Mucosa of descending colon (tissue), 3 donors: ENCODE measurements at regions not wholly inside any gene's neighbourhood (a gene's known extent, or its start where the extent isn't known, plus 50 kb on each side); places are given as distances from the start of the nearest gene placed in this dataset.

Source experiments
- ATAC-seq: fragments of 200-7000 bp; cut with Tn5 transposase; one replicate; pipeline ENCODE4 v1.9.1; 2020; ENCODE audit warnings: mild to moderate bottlenecking, moderate library complexity
- DNase-seq, 3 donors: peaks; one replicate each; pipeline ENCODE4 v3.0.0-alpha.2; 2020
- H3K36me3 ChIP-seq: fragments of 200-600 bp; one replicate; pipeline ENCODE4 v1.8.0; 2021; ENCODE audit warnings: low read depth, mild to moderate bottlenecking
- H3K4me1 ChIP-seq: fragments of 200-600 bp; one replicate; pipeline ENCODE4 v1.8.0; 2021; ENCODE audit warnings: low read depth, mild to moderate bottlenecking
- H3K4me3 ChIP-seq: fragments of 200-600 bp; one replicate; pipeline ENCODE4 v1.8.0; 2021; ENCODE audit warnings: mild to moderate bottlenecking
- H3K9me3 ChIP-seq: fragments of 200-600 bp; one replicate; pipeline ENCODE4 v1.8.0; 2021; ENCODE audit warnings: mild to moderate bottlenecking
- intact Hi-C, 2 donors: fragments of 100-400 bp; cut with DNase I in 1 of 2; cut with micrococcal nuclease in 1 of 2; formaldehyde crosslinking; loops; one replicate each; pipeline versions ENCODE4 v1.11.0 to v1.11.1; 2022; cut with DNase I, micrococcal nuclease
- TF ChIP-seq, protein P1 (sequence below): fragments of 200-600 bp; IDR thresholded peaks from one replicate; pipeline ENCODE4 v1.8.0; 2022; ENCODE audit warnings: antibody characterized with exemption, mild to moderate bottlenecking
- donor health status: DM: no; HTN: no; CAD: no; lungs with moderate emphysema.
- donor health status: DM: no; HTN: no; CAD: no.
- donor health status: DM: no; HTN: yes; CAD: no.

DNA sequence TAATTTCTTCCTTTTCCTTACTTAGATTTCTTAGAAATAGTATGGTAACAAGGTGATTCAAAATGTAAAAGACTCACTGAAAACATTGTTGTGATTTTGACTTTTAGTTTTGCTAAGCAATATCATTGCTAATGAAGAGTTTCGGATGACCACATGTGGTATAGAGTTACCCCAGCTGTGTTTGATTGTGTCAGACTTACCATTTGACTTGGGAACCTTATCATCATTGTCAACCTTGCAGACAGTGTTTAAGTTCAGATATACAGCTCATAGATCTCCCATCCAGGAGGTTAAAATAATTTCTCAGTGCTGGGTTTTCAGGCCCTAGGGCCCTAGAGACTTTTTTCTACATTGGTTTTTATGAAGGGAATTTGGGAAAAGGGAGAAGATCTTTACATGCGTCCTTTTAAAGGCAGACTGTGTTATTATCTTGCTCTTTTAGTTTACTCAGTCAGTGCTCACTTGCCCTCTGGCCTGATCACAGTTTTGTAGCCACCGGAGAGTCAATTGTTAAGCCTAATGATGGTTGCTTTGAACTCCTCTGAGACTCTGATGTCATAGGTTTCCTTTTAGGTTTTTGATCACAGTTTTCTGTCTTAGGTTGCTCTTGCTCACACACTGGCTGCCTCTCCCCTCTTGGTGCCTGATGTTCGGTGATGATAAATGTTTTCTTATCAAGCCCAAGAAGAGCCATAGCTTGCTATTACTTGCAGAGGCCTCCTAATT is 133.5 kb upstream of the ZPLD1 start:
- Histone ChIP-seq H3K4me1 (no peaks in the 10 kb centered on the region), H3K4me3 (no peak overlapping the region), H3K36me3 (no peaks in the 10 kb centered on the region), H3K9me3 (no peaks in the 10 kb centered on the region)
- ATAC-seq (no peak), DNase-seq (no peak)
- TF ChIP-seq, protein P1, sequence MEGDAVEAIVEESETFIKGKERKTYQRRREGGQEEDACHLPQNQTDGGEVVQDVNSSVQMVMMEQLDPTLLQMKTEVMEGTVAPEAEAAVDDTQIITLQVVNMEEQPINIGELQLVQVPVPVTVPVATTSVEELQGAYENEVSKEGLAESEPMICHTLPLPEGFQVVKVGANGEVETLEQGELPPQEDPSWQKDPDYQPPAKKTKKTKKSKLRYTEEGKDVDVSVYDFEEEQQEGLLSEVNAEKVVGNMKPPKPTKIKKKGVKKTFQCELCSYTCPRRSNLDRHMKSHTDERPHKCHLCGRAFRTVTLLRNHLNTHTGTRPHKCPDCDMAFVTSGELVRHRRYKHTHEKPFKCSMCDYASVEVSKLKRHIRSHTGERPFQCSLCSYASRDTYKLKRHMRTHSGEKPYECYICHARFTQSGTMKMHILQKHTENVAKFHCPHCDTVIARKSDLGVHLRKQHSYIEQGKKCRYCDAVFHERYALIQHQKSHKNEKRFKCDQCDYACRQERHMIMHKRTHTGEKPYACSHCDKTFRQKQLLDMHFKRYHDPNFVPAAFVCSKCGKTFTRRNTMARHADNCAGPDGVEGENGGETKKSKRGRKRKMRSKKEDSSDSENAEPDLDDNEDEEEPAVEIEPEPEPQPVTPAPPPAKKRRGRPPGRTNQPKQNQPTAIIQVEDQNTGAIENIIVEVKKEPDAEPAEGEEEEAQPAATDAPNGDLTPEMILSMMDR: no peak
- intact Hi-C loops: no loop called here

DNA sequence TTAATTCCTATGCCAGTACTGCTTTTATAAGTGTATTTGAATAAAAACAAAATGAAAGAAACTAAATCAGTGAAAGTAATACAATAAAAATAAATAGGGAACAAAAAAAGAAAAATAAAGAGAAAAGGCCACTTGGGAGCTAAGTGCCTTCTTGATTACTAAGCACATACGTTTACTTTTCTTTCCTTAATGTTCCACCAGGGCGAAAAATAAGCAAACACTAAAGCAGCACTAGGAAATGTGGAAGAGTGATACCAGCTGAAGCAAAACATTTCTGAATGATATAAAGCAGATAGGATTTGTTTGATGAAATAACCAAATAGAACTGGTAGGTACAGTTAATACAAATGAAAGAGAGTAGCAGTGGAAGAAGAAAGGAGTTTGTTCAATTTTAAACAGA is 132.8 kb upstream of the ZPLD1 start:
- H3K4me3 ChIP-seq: no peak overlapping the region
- no peak for DNase-seq
- TF ChIP-seq, protein P1: no peak
- H3K9me3 ChIP-seq: no peaks in the 10 kb centered on the region
- no peaks in the 10 kb centered on the region for H3K36me3 ChIP-seq
- no peak for ATAC-seq
- intact Hi-C loops: no loop called here
- no peaks in the 10 kb centered on the region for H3K4me1 ChIP-seq

DNA sequence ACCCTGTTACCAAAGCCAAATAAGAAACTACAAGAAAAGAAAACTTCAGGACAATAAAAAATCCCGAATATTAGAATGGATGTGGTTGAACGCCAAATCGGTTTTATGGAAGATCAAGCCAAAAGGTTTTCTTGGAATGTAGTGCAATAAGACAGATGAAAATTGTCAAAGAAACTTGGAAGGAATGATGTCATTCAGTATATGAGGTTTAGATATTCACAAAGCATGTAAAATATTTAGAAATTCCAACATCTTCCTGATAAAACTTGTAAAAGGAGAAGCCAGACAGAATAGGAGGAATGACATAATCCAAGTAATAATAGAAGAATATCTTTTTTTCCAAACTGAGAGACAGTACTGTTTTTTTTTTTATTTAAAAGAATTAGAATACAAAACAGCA is 130.3 kb upstream of the ZPLD1 start:
- DNase-seq: no peak
- Histone ChIP-seq H3K9me3 (no peaks in the 10 kb centered on the region), H3K4me1 (no peaks in the 10 kb centered on the region), H3K4me3 (no peak overlapping the region), H3K36me3 (no peaks in the 10 kb centered on the region)
- TF ChIP-seq, protein P1: no peak
- ATAC-seq: no peak
- intact Hi-C loops: no loop called here

DNA sequence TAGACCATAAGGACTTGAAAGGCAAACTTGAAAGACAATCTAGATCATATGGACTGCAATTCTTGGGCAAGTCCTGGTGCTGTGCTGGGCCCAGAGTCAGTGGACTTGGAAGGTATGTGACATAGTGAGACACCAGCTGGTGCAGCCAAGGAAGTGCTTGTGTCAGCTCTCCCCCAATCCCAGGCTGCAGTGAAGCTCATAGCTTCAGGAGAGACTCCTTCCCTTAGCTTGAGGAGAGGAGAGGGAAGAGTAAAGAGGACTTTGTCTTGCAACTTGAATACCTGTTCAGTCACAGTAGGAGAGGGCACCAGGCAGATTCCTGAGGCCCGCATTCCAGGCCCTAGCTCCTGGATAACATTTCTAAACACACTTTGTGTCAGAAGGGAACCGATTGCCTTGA is 127.4 kb upstream of the ZPLD1 start:
- no peaks in the 10 kb centered on the region for H3K36me3 ChIP-seq

DNA sequence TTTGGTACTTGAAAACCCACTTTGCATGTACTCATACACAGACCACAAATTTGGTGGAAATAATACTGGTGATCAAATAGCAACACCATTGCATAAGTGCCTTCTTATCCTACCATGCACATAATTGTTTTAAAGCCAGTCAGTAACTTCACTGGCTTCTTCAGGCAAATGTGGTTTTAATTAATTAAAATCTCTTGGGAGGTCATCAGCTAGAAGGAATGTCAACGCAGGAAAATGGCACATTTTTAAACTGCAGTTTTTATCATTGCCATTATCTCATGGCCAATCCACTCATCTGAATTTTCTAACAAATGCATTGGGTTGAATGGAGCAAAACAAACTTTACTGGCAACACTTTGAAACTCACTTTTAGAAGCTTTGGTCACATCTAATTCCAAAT is 105.7 kb upstream of the ZPLD1 start:
- Histone ChIP-seq H3K4me3 (no peak overlapping the region), H3K4me1 (no peaks in the 10 kb centered on the region), H3K9me3 (no peaks in the 10 kb centered on the region), H3K36me3 (peaks cover 3% of the 10 kb centered on the region)
- TF ChIP-seq, protein P1: no peak
- DNase-seq (no peak), ATAC-seq (no peak)
- intact Hi-C loops: no loop called here

More for the DNA sequence above, 127.4 kb upstream of the ZPLD1 start:
- ATAC-seq: no peak
- H3K9me3 ChIP-seq: no peaks in the 10 kb centered on the region
- H3K4me3 ChIP-seq: no peak overlapping the region
- TF ChIP-seq, protein P1: no peak
- H3K4me1 ChIP-seq: no peaks in the 10 kb centered on the region
- no peak for DNase-seq
- intact Hi-C loops: no loop called here

DNA sequence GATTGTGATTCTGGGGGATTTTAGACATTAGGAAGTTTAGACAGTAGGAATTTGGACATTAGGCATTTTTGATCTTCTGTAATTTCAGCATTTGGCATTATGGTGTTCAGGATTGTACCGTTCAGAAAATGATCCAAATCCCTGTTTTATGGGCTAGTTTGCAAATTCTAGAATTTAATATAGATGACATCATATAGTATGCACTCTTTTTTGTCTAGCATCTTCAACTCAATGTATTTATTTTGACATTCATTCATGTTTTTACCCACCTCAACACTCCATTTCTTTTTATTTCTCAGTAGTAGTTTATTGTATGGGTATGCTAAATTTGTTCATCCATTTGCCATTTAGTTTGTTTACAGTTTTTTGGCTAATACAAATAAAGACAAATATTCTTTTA is 105.3 kb upstream of the ZPLD1 start:
- intact Hi-C loops: no loop called here
- ATAC-seq: no peak
- no peak for DNase-seq
- H3K36me3 ChIP-seq: peaks cover 3% of the 10 kb centered on the region
- no peaks in the 10 kb centered on the region for H3K4me1 ChIP-seq
- TF ChIP-seq, protein P1: no peak
- no peaks in the 10 kb centered on the region for H3K9me3 ChIP-seq
- H3K4me3 ChIP-seq: no peak overlapping the region
